Thoracic aorta (tissue), 2 donors: ENCODE measurements at regions not wholly inside any gene's neighbourhood (a gene's known extent, or its start where the extent isn't known, plus 50 kb on each side); places are given as distances from the start of the nearest gene placed in this dataset.

ENCODE experiments used
- ATAC-seq: fragments of 150-250 bp; one replicate; pipeline ENCODE4 v1.8.0; 2017; ENCODE audit warnings: low read depth; ENCODE audit not compliant: insufficient number of reproducible peaks, low FRiP score
- DNase-seq: peaks from one replicate; pipeline ENCODE4 v3.0.0-alpha.2; 2020; ENCODE audit warnings: low spot score
- H3K27ac ChIP-seq, 2 donors: fragments of 200-600 bp; sonication (generic); 1 replicate in 1 of 2; 2 replicates in 1 of 2; pipeline ENCODE4 v1.5.1; 2016; ENCODE audit warnings: mild to moderate bottlenecking in 2 of 2, moderate library complexity in 2 of 2
- H3K27me3 ChIP-seq: fragments of 200-600 bp; sonication (generic); replicated peaks from 2 replicates; pipeline ENCODE4 v1.6.0; 2016; ENCODE audit warnings: mild to moderate bottlenecking; ENCODE audit not compliant: insufficient read depth
- H3K36me3 ChIP-seq: fragments of 200-600 bp; sonication (generic); one replicate; pipeline ENCODE4 v1.5.1; 2016
- H3K4me1 ChIP-seq, 2 donors: fragments of 200-600 bp; sonication (generic); 1 replicate in 1 of 2; 2 replicates in 1 of 2; pipeline versions ENCODE4 v1.5.1 to v1.6.0; 2016; ENCODE audit warnings: low read depth in 2 of 2, mild to moderate bottlenecking in 1 of 2; ENCODE audit not compliant: control insufficient read depth in 1 of 2
- H3K4me3 ChIP-seq: fragments of 200-600 bp; sonication (generic); 2 replicates; pipeline ENCODE4 v1.5.1; 2016; ENCODE audit warnings: mild to moderate bottlenecking
- H3K9me3 ChIP-seq: fragments of 200-600 bp; sonication (generic); 2 replicates; pipeline ENCODE4 v1.5.1; 2016
- TF ChIP-seq, protein P1 (sequence below): fragments of 200-600 bp; sonication (generic); IDR thresholded peaks from one replicate; pipeline ENCODE4 v1.5.1; 2019; ENCODE audit warnings: antibody characterized with exemption

DNA sequence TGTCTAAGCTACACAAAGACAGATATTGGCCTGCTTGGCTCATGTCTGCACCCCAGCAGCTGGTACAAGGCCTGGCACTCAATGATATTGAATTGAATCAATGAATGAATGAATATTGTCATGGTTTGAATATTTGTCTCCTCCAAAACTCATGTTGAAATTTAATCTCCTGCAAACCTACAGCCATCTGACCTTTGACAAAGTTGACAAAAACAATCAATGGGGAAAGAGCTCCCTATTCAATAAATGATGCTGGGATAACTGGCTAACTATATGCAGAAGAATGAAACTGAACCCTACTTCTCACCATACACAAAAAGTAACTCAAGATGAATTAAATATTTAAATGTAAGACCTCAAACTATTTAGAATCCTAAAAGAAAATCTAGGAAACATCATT, 144.7 kb downstream of the CYP26A1 start:
- Histone ChIP-seq H3K9me3 (no peaks in the 10 kb centered on the region), H3K27me3 (no peaks in the 10 kb centered on the region), H3K4me1 (no peaks in the 10 kb centered on the region), H3K27ac (no peak overlapping the region), H3K36me3 (no peaks in the 10 kb centered on the region), H3K4me3 (no peak overlapping the region)
- no peak for DNase-seq
- TF ChIP-seq, protein P1, sequence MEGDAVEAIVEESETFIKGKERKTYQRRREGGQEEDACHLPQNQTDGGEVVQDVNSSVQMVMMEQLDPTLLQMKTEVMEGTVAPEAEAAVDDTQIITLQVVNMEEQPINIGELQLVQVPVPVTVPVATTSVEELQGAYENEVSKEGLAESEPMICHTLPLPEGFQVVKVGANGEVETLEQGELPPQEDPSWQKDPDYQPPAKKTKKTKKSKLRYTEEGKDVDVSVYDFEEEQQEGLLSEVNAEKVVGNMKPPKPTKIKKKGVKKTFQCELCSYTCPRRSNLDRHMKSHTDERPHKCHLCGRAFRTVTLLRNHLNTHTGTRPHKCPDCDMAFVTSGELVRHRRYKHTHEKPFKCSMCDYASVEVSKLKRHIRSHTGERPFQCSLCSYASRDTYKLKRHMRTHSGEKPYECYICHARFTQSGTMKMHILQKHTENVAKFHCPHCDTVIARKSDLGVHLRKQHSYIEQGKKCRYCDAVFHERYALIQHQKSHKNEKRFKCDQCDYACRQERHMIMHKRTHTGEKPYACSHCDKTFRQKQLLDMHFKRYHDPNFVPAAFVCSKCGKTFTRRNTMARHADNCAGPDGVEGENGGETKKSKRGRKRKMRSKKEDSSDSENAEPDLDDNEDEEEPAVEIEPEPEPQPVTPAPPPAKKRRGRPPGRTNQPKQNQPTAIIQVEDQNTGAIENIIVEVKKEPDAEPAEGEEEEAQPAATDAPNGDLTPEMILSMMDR: no peak
- ATAC-seq: no peak

DNA sequence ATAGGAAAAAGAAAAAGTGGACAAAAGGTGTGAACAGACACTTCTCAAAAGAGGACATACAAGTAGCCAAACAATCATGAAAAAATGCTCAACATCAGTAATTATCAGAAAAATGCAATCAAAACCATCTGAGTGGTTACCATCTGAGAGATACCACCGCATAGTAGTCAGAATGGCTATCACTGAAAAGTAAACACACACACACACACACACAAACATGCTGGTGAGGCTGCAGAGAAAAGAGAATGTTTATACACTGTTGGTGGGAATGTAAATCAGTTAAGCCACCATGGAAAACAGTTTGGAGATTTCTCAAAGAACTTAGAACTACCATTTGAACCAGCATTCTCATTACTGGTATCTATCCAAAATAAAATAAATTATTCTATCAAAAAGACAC, 145.7 kb downstream of the CYP26A1 start:
- no peak for ATAC-seq
- TF ChIP-seq, protein P1: no peak
- H3K27me3 ChIP-seq: no peaks in the 10 kb centered on the region
- H3K4me3 ChIP-seq: no peak overlapping the region
- H3K9me3 ChIP-seq: no peaks in the 10 kb centered on the region
- H3K27ac ChIP-seq: no peak overlapping the region
- H3K36me3 ChIP-seq: no peaks in the 10 kb centered on the region
- DNase-seq: no peak
- H3K4me1 ChIP-seq: no peaks in the 10 kb centered on the region

DNA sequence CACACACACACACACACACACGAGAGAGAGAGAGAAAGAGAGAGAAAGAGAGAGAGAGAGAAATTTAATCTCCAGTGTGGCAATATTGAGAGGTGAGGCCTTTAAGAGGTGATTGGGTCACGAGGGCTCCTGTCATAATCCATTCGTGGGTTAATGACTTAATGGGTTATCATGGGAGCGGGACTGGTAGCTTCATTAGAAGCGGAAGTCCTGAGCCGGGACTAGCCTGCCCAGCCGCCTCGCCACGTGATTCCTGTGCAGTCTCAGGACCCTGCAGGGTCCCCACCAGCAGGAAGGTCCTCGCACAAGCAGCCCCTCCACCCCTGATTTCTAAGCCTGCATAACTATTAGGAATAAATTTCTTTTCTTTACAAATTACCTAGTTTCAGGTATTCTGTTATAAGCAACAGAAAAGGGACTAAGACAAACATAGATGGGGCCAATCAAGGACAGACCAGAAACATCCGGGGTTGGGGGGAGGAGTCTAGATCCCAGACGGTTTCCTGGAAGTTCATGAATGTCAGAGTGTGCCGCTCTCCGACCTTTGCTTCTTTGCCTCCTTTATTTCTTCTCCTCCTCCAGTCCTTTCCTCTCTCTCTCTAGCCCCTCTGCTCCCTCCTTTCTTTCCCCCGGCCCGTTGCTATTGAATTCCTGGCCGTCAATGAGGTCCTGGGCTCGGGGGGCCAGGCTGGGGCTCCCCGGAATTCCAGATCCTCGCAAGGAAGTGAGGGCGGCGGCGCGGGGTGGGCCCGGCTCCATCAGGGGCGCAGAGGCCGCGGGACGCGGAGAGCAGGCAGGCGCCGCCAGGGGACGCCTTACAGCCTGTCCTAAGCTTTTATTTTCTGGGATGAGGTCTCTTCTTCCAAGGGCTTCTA, 146.8 kb downstream of the CYP26A1 start:
- H3K4me1 ChIP-seq: no peaks in the 10 kb centered on the region
- ATAC-seq: no peak
- H3K36me3 ChIP-seq: no peaks in the 10 kb centered on the region
- no peak overlapping the region for H3K4me3 ChIP-seq
- no peak overlapping the region for H3K27ac ChIP-seq
- H3K9me3 ChIP-seq: no peaks in the 10 kb centered on the region
- H3K27me3 ChIP-seq: no peaks in the 10 kb centered on the region
- no peak for DNase-seq
- TF ChIP-seq, protein P1: no peak

DNA sequence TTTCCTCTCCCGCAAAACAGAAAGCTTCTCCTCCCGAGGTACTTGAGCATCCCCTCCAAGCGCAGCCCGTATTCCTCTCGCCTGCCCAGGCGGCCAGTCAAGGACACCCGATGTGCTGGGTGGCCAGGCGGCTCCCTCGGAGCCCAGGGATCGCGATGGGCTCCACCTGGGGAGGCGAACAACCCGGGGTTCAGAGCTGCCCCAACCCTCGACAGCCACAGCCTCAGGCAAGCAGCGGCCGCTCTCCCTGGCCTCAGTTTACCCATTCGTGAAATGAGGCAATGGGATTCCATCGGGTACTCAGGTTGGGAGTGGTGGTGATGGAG, 147.4 kb downstream of the CYP26A1 start:
- TF ChIP-seq, protein P1: no peak
- H3K9me3 ChIP-seq: no peaks in the 10 kb centered on the region
- no peak for DNase-seq
- H3K27me3 ChIP-seq: no peaks in the 10 kb centered on the region
- H3K4me3 ChIP-seq: no peak overlapping the region
- ATAC-seq: no peak
- H3K27ac ChIP-seq: no peak overlapping the region
- H3K36me3 ChIP-seq: no peaks in the 10 kb centered on the region
- no peaks in the 10 kb centered on the region for H3K4me1 ChIP-seq

DNA sequence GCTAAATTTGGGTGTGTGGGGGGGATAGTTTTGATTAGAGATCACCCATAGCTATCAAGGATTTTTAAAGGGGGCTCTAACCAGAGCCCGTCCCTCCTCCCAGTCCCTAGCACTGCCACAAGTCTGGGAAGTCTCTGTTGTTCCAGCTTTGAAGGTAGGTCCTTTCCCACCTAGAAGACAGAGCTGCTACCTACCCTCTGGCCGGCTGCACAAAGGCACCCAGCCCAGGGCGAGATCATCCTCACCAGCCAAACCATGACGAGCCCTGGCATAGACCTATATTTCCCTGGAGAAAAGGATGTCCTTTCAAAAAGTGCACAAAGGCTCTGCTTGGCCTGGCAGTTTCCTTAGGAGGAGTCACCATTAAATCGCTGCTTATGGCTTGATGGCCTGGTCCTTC, 147.8 kb downstream of the CYP26A1 start:
- Histone ChIP-seq H3K9me3 (no peaks in the 10 kb centered on the region), H3K4me1 (no peaks in the 10 kb centered on the region), H3K4me3 (no peak overlapping the region), H3K27ac (no peak overlapping the region), H3K27me3 (no peaks in the 10 kb centered on the region), H3K36me3 (no peaks in the 10 kb centered on the region)
- TF ChIP-seq, protein P1: no peak
- ATAC-seq (no peak), DNase-seq (no peak)
